ENCODE measurements at regions not wholly inside any gene's neighbourhood (a gene's known extent, or its start where the extent isn't known, plus 50 kb on each side); places are given as distances from the start of the nearest gene placed in this dataset.

DNA sequence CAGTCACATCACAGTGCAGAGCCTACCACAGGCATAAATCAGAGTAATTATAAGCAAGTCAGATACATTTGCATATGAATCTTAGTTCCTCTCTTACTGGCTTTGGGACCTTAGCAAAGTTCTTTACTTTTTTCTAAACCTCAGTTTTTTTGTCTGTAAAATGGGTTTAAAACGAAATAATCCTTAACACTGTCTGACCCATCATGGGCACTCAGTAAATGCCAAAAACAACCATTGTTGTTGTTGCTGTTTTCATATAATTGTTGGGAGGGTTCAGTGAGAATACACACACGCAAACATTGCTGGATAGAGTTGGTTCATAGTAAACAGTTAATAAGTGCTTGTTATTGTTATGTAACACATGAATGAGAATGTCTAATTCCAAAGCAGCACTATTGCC, 184.9 kb downstream of the BLID start:
- H3K4me3 ChIP-seq: no peak overlapping the region
- H3K27me3 ChIP-seq: no peaks in the 10 kb centered on the region
- no peak overlapping the region for H3K27ac ChIP-seq
- intact Hi-C loops (cut with DNase I; ENCODE audit: low total_unique reads): no loop called here
- DNase-seq: no peak
- no peaks in the 10 kb centered on the region for H3K9me3 ChIP-seq
- no peaks in the 10 kb centered on the region for H3K36me3 ChIP-seq
- peaks cover 0 to 20% (median 9%) of the 10 kb centered on the region in 4 donors for H3K4me1 ChIP-seq
- 74 to 83% (median 79%) methylated on average over 2 of the region's 2 CpGs for WGBS, 5 donors
- TF ChIP-seq POLR2A (IDR thresholded peaks at IDR 0.05) (no peak), EP300 (IDR thresholded peaks at IDR 0.05) (no peak), POLR2AphosphoS5 (IDR thresholded peaks at IDR 0.05) (no peak)
- TF ChIP-seq, protein P1, sequence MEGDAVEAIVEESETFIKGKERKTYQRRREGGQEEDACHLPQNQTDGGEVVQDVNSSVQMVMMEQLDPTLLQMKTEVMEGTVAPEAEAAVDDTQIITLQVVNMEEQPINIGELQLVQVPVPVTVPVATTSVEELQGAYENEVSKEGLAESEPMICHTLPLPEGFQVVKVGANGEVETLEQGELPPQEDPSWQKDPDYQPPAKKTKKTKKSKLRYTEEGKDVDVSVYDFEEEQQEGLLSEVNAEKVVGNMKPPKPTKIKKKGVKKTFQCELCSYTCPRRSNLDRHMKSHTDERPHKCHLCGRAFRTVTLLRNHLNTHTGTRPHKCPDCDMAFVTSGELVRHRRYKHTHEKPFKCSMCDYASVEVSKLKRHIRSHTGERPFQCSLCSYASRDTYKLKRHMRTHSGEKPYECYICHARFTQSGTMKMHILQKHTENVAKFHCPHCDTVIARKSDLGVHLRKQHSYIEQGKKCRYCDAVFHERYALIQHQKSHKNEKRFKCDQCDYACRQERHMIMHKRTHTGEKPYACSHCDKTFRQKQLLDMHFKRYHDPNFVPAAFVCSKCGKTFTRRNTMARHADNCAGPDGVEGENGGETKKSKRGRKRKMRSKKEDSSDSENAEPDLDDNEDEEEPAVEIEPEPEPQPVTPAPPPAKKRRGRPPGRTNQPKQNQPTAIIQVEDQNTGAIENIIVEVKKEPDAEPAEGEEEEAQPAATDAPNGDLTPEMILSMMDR (IDR thresholded peaks at IDR 0.05): no peak

DNA sequence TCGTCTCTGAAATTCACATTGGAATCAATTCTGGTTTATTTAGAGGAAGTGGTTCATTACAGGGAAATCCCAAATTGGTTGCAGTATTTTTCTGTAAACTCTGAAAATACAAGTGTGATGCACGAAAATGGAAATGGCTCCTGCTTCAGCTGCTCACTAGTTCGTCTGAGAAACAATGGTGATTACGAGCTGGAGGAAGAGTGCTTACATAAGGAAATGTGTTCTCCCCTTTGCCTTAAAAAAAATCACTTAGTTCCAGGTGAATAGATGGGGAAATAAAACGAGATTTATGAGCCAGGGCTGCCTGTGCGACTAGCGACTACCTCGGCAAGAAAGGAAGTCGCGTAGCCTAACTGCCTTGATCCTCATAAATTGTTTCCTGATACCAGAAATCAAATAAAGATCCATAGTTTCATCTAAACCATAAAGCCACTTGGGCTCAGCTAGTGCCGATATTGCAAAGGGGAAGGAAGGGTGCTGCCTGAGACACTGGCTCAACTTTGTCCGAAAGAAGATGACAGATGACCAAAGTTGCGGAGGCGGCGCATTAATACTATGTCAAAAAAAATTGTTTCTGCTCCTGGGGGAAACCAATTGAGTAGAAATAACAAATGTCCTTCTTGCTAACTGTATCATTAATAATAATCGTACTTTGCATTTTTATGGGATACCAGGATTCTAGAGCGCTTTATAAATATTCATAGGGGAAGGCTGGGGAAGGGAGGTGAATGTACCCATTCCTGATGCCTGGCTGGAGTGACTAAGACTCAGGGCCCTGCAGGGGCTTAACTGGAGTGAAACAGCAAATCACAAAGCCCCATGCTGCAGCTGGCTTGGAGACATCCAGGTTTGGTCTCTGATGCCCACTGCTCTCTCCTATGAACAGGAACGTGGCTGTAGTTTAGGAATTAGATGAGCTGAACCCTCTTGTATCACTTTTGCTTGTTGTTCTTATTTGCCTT, 185.7 kb downstream of the BLID start:
- Histone ChIP-seq H3K27ac (peak overlapping the region in 1 of 5 donors; percentile 46), H3K9me3 (no peaks in the 10 kb centered on the region), H3K4me1 (peaks cover 0 to 20% (median 9%) of the 10 kb centered on the region in 4 donors), H3K4me3 (peak overlapping the region; percentile 26 to 36 (median 32)), H3K27me3 (no peaks in the 10 kb centered on the region), H3K36me3 (no peaks in the 10 kb centered on the region)
- TF ChIP-seq POLR2A (IDR thresholded peaks at IDR 0.05) (no peak), EP300 (IDR thresholded peaks at IDR 0.05) (no peak), POLR2AphosphoS5 (IDR thresholded peaks at IDR 0.05) (no peak)
- TF ChIP-seq, protein P1 (IDR thresholded peaks at IDR 0.05): no peak
- DNase-seq: peak in 1 of 2 donors; percentile 44
- WGBS, 5 donors: 22 to 30% (median 25%) methylated on average over 18 of the region's 18 CpGs
- intact Hi-C loops (cut with DNase I; ENCODE audit: low total_unique reads): no loop called here

- H3K4me1 ChIP-seq: peaks cover 0 to 20% (median 9%) of the 10 kb centered on the region in 4 donors
- no peak overlapping the region for H3K27ac ChIP-seq
- 2 to 5% (median 3%) methylated on average over 11 of the region's 11 CpGs for WGBS, 5 donors
- H3K27me3 ChIP-seq: no peaks in the 10 kb centered on the region
- intact Hi-C loops (cut with DNase I; ENCODE audit: low total_unique reads): no loop called here
- no peak for TF ChIP-seq POLR2AphosphoS5 (IDR thresholded peaks at IDR 0.05)
- TF ChIP-seq POLR2A (IDR thresholded peaks at IDR 0.05): no peak
- TF ChIP-seq, protein P1 (IDR thresholded peaks at IDR 0.05): no peak
- no peak for TF ChIP-seq EP300 (IDR thresholded peaks at IDR 0.05)
- DNase-seq: peak in 1 of 2 donors; percentile 71
- H3K4me3 ChIP-seq: peak overlapping the region; percentile 26 to 36 (median 32)
- no peaks in the 10 kb centered on the region for H3K36me3 ChIP-seq
- no peaks in the 10 kb centered on the region for H3K9me3 ChIP-seq
These were observed 186.4 kb downstream of the BLID start for GRCh38 chr11:121929581-121929980.

GRCh38 chr11:121928597-121929580, 187.1 kb downstream of the BLID start:
- Histone ChIP-seq H3K36me3 (no peaks in the 10 kb centered on the region), H3K4me1 (peaks cover 0 to 20% (median 9%) of the 10 kb centered on the region in 4 donors), H3K9me3 (no peaks in the 10 kb centered on the region), H3K27ac (no peak overlapping the region), H3K4me3 (peak overlapping the region; percentile 26 to 36 (median 32)), H3K27me3 (no peaks in the 10 kb centered on the region)
- peak in 1 of 2 donors; percentile 28 for DNase-seq
- intact Hi-C loops (cut with DNase I; ENCODE audit: low total_unique reads): no loop called here
- WGBS, 5 donors: 30 to 39% (median 34%) methylated on average over 16 of the region's 16 CpGs
- TF ChIP-seq POLR2AphosphoS5 (IDR thresholded peaks at IDR 0.05): no peak
- TF ChIP-seq, protein P1 (IDR thresholded peaks at IDR 0.05): no peak
- no peak for TF ChIP-seq EP300 (IDR thresholded peaks at IDR 0.05)
- TF ChIP-seq POLR2A (IDR thresholded peaks at IDR 0.05): no peak
